Omental fat pad (tissue), 3 donors: ENCODE measurements at regions not wholly inside any gene's neighbourhood (a gene's known extent, or its start where the extent isn't known, plus 50 kb on each side); places are given as distances from the start of the nearest gene placed in this dataset.

ENCODE experiments used
- ATAC-seq: fragments of 150-250 bp; one replicate; pipeline ENCODE4 v1.9.1; 2016; ENCODE audit warnings: mild to moderate bottlenecking, moderate library complexity; ENCODE audit not compliant: low FRiP score
- DNase-seq: peaks from one replicate; pipeline ENCODE4 v3.0.0-alpha.2; 2019; ENCODE audit warnings: low spot score
- CTCF ChIP-seq, 3 donors: fragments of 450-650 bp; IDR thresholded peaks; one replicate each; pipeline ENCODE4 v1.5.1; 2016 to 2017; ENCODE audit warnings: antibody characterized with exemption in 3 of 3, mild to moderate bottlenecking in 3 of 3, moderate library complexity in 2 of 3

GRCh38 chr12:78555802-78556201 is 308.8 kb upstream of the SYT1 start:
- DNase-seq (no peak), ATAC-seq (no peak)
- TF ChIP-seq CTCF (IDR thresholded peaks at IDR 0.05): no peak

- TF ChIP-seq CTCF (IDR thresholded peaks at IDR 0.05): no peak
- no peak for ATAC-seq
- DNase-seq: no peak
These were observed 307.9 kb upstream of the SYT1 start for GRCh38 chr12:78556651-78557050.

GRCh38 chr12:78559416-78559815 is 305.2 kb upstream of the SYT1 start:
- no peak for ATAC-seq
- TF ChIP-seq CTCF (IDR thresholded peaks at IDR 0.05): no peak
- DNase-seq: no peak

- DNase-seq (no peak), ATAC-seq (no peak)
- no peak for TF ChIP-seq CTCF (IDR thresholded peaks at IDR 0.05)
These were observed 304.7 kb upstream of the SYT1 start for GRCh38 chr12:78559886-78560285.

GRCh38 chr12:78560633-78561032 is 303.9 kb upstream of the SYT1 start:
- TF ChIP-seq CTCF (IDR thresholded peaks at IDR 0.05): no peak
- DNase-seq: no peak
- no peak for ATAC-seq

GRCh38 chr12:78562368-78563205 is 302.0 kb upstream of the SYT1 start:
- ATAC-seq: no peak
- no peak for TF ChIP-seq CTCF (IDR thresholded peaks at IDR 0.05)
- DNase-seq: no peak

GRCh38 chr12:78563826-78564225 is 300.7 kb upstream of the SYT1 start:
- no peak for ATAC-seq
- TF ChIP-seq CTCF (IDR thresholded peaks at IDR 0.05): no peak
- no peak for DNase-seq
